ENCODE measurements at regions not wholly inside any gene's neighbourhood (a gene's known extent, or its start where the extent isn't known, plus 50 kb on each side); places are given as distances from the start of the nearest gene placed in this dataset.
"Not testable (repeated sequence)": the region's sequence is repeated elsewhere in the genome, so short reads cannot be mapped to it uniquely, and the experiment has no call there.

- no peaks in the 10 kb centered on the region for H3K4me1 Mint-ChIP-seq (ENCODE audit: unreplicated experiment)
- TF ChIP-seq, protein P1, sequence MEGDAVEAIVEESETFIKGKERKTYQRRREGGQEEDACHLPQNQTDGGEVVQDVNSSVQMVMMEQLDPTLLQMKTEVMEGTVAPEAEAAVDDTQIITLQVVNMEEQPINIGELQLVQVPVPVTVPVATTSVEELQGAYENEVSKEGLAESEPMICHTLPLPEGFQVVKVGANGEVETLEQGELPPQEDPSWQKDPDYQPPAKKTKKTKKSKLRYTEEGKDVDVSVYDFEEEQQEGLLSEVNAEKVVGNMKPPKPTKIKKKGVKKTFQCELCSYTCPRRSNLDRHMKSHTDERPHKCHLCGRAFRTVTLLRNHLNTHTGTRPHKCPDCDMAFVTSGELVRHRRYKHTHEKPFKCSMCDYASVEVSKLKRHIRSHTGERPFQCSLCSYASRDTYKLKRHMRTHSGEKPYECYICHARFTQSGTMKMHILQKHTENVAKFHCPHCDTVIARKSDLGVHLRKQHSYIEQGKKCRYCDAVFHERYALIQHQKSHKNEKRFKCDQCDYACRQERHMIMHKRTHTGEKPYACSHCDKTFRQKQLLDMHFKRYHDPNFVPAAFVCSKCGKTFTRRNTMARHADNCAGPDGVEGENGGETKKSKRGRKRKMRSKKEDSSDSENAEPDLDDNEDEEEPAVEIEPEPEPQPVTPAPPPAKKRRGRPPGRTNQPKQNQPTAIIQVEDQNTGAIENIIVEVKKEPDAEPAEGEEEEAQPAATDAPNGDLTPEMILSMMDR (IDR thresholded peaks at IDR 0.05; ENCODE audit: unreplicated experiment) = no peak
- no peaks in the 10 kb centered on the region for H3K36me3 Mint-ChIP-seq (ENCODE audit: low read depth, unreplicated experiment)
Measured at GRCh38 chr7:152583006-152583405, 92.9 kb downstream of the XRCC2 start.

GRCh38 chr7:152579070-152579469 lies 96.9 kb downstream of the XRCC2 start:
- peaks cover 2% of the 10 kb centered on the region for H3K27me3 Mint-ChIP-seq (ENCODE audit: unreplicated experiment)
- no peak overlapping the region for H3K4me3 Mint-ChIP-seq (ENCODE audit: unreplicated experiment)
- H3K4me1 Mint-ChIP-seq (ENCODE audit: unreplicated experiment) = no peaks in the 10 kb centered on the region
- no peak for DNase-seq (ENCODE audit: low spot score)
- TF ChIP-seq, protein P1 (IDR thresholded peaks at IDR 0.05; ENCODE audit: unreplicated experiment) = no peak
- H3K9me3 Mint-ChIP-seq (ENCODE audit: unreplicated experiment) = no peaks in the 10 kb centered on the region
- H3K36me3 Mint-ChIP-seq (ENCODE audit: low read depth, unreplicated experiment) = no peaks in the 10 kb centered on the region
- no peak overlapping the region for H3K27ac Mint-ChIP-seq (ENCODE audit: unreplicated experiment)

More at GRCh38 chr7:152583006-152583405, 92.9 kb downstream of the XRCC2 start:
- Mint-ChIP-seq H3K4me3 (ENCODE audit: unreplicated experiment) (no peak overlapping the region), H3K9me3 (ENCODE audit: unreplicated experiment) (peaks cover 4% of the 10 kb centered on the region), H3K27me3 (ENCODE audit: unreplicated experiment) (no peaks in the 10 kb centered on the region), H3K27ac (ENCODE audit: unreplicated experiment) (no peak overlapping the region)
- no peak for DNase-seq (ENCODE audit: low spot score)

GRCh38 chr7:152577339-152577738 lies 98.6 kb downstream of the XRCC2 start:
- no peaks in the 10 kb centered on the region for H3K4me1 Mint-ChIP-seq (ENCODE audit: unreplicated experiment)
- H3K36me3 Mint-ChIP-seq (ENCODE audit: low read depth, unreplicated experiment) = no peaks in the 10 kb centered on the region
- TF ChIP-seq, protein P1 (IDR thresholded peaks at IDR 0.05; ENCODE audit: unreplicated experiment) = no peak
- no peaks in the 10 kb centered on the region for H3K9me3 Mint-ChIP-seq (ENCODE audit: unreplicated experiment)
- no peak for DNase-seq (ENCODE audit: low spot score)
- no peak overlapping the region for H3K4me3 Mint-ChIP-seq (ENCODE audit: unreplicated experiment)
- H3K27me3 Mint-ChIP-seq (ENCODE audit: unreplicated experiment) = peaks cover 2% of the 10 kb centered on the region
- no peak overlapping the region for H3K27ac Mint-ChIP-seq (ENCODE audit: unreplicated experiment)

- DNase-seq (ENCODE audit: low spot score) = no peak
- TF ChIP-seq, protein P1 (IDR thresholded peaks at IDR 0.05; ENCODE audit: unreplicated experiment) = no peak
- no peak overlapping the region for H3K27ac Mint-ChIP-seq (ENCODE audit: unreplicated experiment)
- H3K4me1 Mint-ChIP-seq (ENCODE audit: unreplicated experiment) = no peaks in the 10 kb centered on the region
- H3K4me3 Mint-ChIP-seq (ENCODE audit: unreplicated experiment) = no peak overlapping the region
- no peaks in the 10 kb centered on the region for H3K9me3 Mint-ChIP-seq (ENCODE audit: unreplicated experiment)
- H3K36me3 Mint-ChIP-seq (ENCODE audit: low read depth, unreplicated experiment) = no peaks in the 10 kb centered on the region
- H3K27me3 Mint-ChIP-seq (ENCODE audit: unreplicated experiment) = peaks cover 2% of the 10 kb centered on the region
Measured at GRCh38 chr7:152574892-152575548, 100.9 kb downstream of the XRCC2 start.

DNA sequence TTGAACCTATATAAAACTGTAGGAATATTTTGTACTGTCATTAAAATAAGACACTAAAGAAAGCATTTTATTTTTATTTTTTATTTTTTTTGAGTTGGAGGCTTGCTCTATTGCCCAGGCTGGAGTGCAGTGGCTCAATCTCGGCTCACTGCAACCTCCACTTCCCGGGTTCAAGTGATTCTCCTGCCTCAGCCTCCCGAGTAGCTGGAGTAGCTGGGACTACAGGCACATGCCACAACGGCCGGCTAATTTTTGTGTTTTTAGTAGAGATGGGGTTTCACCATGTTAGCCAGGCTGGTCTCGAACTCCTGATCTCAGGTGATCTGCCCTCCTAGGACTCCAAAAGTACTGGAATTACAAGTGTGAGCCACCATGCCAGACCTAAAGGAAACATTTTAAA lies 102.8 kb downstream of the XRCC2 start:
- H3K4me3 Mint-ChIP-seq (ENCODE audit: unreplicated experiment); H3K27me3 Mint-ChIP-seq (ENCODE audit: unreplicated experiment); H3K9me3 Mint-ChIP-seq (ENCODE audit: unreplicated experiment); H3K27ac Mint-ChIP-seq (ENCODE audit: unreplicated experiment); DNase-seq (ENCODE audit: low spot score); H3K36me3 Mint-ChIP-seq (ENCODE audit: low read depth, unreplicated experiment); H3K4me1 Mint-ChIP-seq (ENCODE audit: unreplicated experiment): not testable (repeated sequence)

Measured in endothelial cell (in vitro differentiated cells).